H1 (cell line): ENCODE measurements at regions not wholly inside any gene's neighbourhood (a gene's known extent, or its start where the extent isn't known, plus 50 kb on each side); places are given as distances from the start of the nearest gene placed in this dataset.

Source experiments
- CTCF ChIP-seq, 3 experiments: IDR thresholded peaks; 1 replicate in 2 of 3; 2 replicates in 1 of 3; pipeline versions ENCODE4 v1.5.1 to v1.6.1; 2011; ENCODE audit warnings: low read length in 3 of 3, mild to moderate bottlenecking in 3 of 3, inconsistent platforms in 2 of 3, low read depth in 1 of 3, moderate library complexity in 1 of 3; ENCODE audit not compliant: insufficient read depth in 1 of 3; ENCODE audit errors: control extremely low read depth in 1 of 3

- peak in 2 of 3 experiments; percentile 8 to 12; a peak in 1 of 4 replicates for TF ChIP-seq CTCF (IDR thresholded peaks at IDR 0.05; ENCODE audit: control extremely low read depth in 1 of 3, insufficient read depth in 1 of 3, low read depth in 1 of 3, low read length in 3 of 3)
These were observed 113.2 kb downstream of the KCNRG start (continued) for GRCh38 chr13:50128428-50128931.
